HG03457 (cell line): ENCODE measurements at regions not wholly inside any gene's neighbourhood (a gene's known extent, or its start where the extent isn't known, plus 50 kb on each side); places are given as distances from the start of the nearest gene placed in this dataset.

Experiments
- ATAC-seq: cut with Tn5 transposase; IDR thresholded peaks from one replicate; pipeline ENCODE4 v1.9.1; 2021; ENCODE audit warnings: moderate number of reproducible peaks; ENCODE audit not compliant: unreplicated experiment

- ATAC-seq, result no peak
These were observed 85.3 kb upstream of the TP53I11 start for GRCh38 chr11:45036010-45036409.

GRCh38 chr11:45036733-45037132 lies 86.0 kb upstream of the TP53I11 start:
- ATAC-seq, result no peak

- no peak for ATAC-seq
These were observed 86.8 kb upstream of the TP53I11 start for GRCh38 chr11:45037434-45038005.

GRCh38 chr11:45038923-45039322 lies 88.2 kb upstream of the TP53I11 start:
- no peak for ATAC-seq

- no peak for ATAC-seq
These were observed 90.9 kb upstream of the TP53I11 start for GRCh38 chr11:45041596-45041995.

- ATAC-seq, result no peak
These were observed 91.9 kb upstream of the TP53I11 start for GRCh38 chr11:45042560-45042959.

GRCh38 chr11:45043755-45044475 lies 93.2 kb upstream of the TP53I11 start:
- ATAC-seq, result no peak

GRCh38 chr11:45045683-45046471 lies 95.2 kb upstream of the TP53I11 start:
- no peak for ATAC-seq

GRCh38 chr11:45048313-45048841 lies 97.7 kb upstream of the TP53I11 start:
- no peak for ATAC-seq

GRCh38 chr11:45048870-45049691 lies 97.4 kb upstream of the PRDM11 start:
- no peak for ATAC-seq

- no peak for ATAC-seq
These were observed 96.3 kb upstream of the PRDM11 start for GRCh38 chr11:45050111-45050510.

- no peak for ATAC-seq
These were observed 94.8 kb upstream of the PRDM11 start for GRCh38 chr11:45051621-45052020.

- no peak for ATAC-seq
These were observed 94.1 kb upstream of the PRDM11 start for GRCh38 chr11:45052361-45052760.

- no peak for ATAC-seq
These were observed 92.5 kb upstream of the PRDM11 start for GRCh38 chr11:45053736-45054446.

GRCh38 chr11:45054956-45055355 lies 91.5 kb upstream of the PRDM11 start:
- ATAC-seq, result no peak

- ATAC-seq, result no peak
These were observed 89.9 kb upstream of the PRDM11 start for GRCh38 chr11:45056529-45056928.

GRCh38 chr11:45057938-45058646 lies 88.3 kb upstream of the PRDM11 start:
- ATAC-seq, result no peak

- ATAC-seq, result no peak
These were observed 87.8 kb upstream of the PRDM11 start for GRCh38 chr11:45058647-45058950.

- no peak for ATAC-seq
These were observed 85.7 kb upstream of the PRDM11 start for GRCh38 chr11:45060707-45061106.

GRCh38 chr11:45061641-45062040 lies 84.8 kb upstream of the PRDM11 start:
- no peak for ATAC-seq
